CD4-positive, alpha-beta T cell (primary cell): ENCODE measurements at regions not wholly inside any gene's neighbourhood (a gene's known extent, or its start where the extent isn't known, plus 50 kb on each side); places are given as distances from the start of the nearest gene placed in this dataset.

ENCODE experiments used
- ATAC-seq: fragments of 200-7000 bp; cut with Tn5 transposase; one replicate; pipeline ENCODE4 v1.10.0; 2022; ENCODE audit warnings: mild to moderate bottlenecking; ENCODE audit not compliant: poor library complexity
- CTCF ChIA-PET: fragments of 350-600 bp; sonication (Branson Sonifier 250); formaldehyde crosslinking; loops from one replicate; lab custom pipeline; 2021; ENCODE audit warnings: antibody characterized with exemption, inconsistent platforms; lab: Charles Lee
- POLR2A ChIA-PET: fragments of 350-600 bp; sonication (Branson Sonifier 250); formaldehyde crosslinking; loops from one replicate; lab custom pipeline; 2021; ENCODE audit warnings: antibody characterized with exemption, inconsistent platforms; lab: Charles Lee
- DNase-seq, 14 experiments: peaks; one replicate each; pipeline ENCODE4 v3.0.0-alpha.2; 2013 to 2020; ENCODE audit warnings: mixed read lengths in 2 of 14
- H3K27ac ChIP-seq, 2 donors: one replicate each; pipeline versions ENCODE4 v1.5.1 to v1.7.0; 2013; ENCODE audit warnings: low read length in 2 of 2, low read depth in 1 of 2, mild to moderate bottlenecking in 1 of 2
- H3K27me3 ChIP-seq, 2 experiments: 1 replicate in 1 of 2; 2 replicates in 1 of 2; pipeline versions ENCODE4 v1.6.1 to v1.7.0; 2013; ENCODE audit warnings: low read length in 2 of 2, control low read depth in 1 of 2, mild to moderate bottlenecking in 1 of 2, moderate library complexity in 1 of 2; ENCODE audit not compliant: insufficient read depth in 2 of 2, control insufficient read depth in 1 of 2
- H3K36me3 ChIP-seq: one replicate; pipeline ENCODE4 v1.6.1; 2013; ENCODE audit warnings: low read length, control low read depth; ENCODE audit not compliant: insufficient read depth
- H3K4me1 ChIP-seq: one replicate; pipeline ENCODE4 v1.6.1; 2013; ENCODE audit warnings: low read length, control low read depth; ENCODE audit not compliant: insufficient read depth
- H3K4me3 ChIP-seq: one replicate; pipeline ENCODE4 v1.5.1; 2013; ENCODE audit warnings: mild to moderate bottlenecking, low read length, moderate library complexity
- H3K9me3 ChIP-seq, 2 experiments: 1 replicate in 1 of 2; 2 replicates in 1 of 2; pipeline versions ENCODE4 v1.6.1 to v1.7.0; 2013; ENCODE audit warnings: low read length in 2 of 2, mild to moderate bottlenecking in 2 of 2, control low read depth in 1 of 2, moderate library complexity in 1 of 2; ENCODE audit not compliant: control insufficient read depth in 1 of 2, insufficient read depth in 1 of 2
- H3K27ac Mint-ChIP-seq: one replicate; pipeline ENCODE4 v1.8.0; 2020; ENCODE audit warnings: mixed read lengths
- H3K27me3 Mint-ChIP-seq: one replicate; pipeline ENCODE4 v1.8.0; 2021; ENCODE audit warnings: mixed read lengths
- H3K36me3 Mint-ChIP-seq: one replicate; pipeline ENCODE4 v1.8.0; 2021; ENCODE audit warnings: low read depth, mixed read lengths
- H3K4me1 Mint-ChIP-seq: one replicate; pipeline ENCODE4 v1.8.0; 2021; ENCODE audit warnings: low read depth, mixed read lengths
- H3K4me3 Mint-ChIP-seq: one replicate; pipeline ENCODE4 v1.8.0; 2020; ENCODE audit warnings: mild to moderate bottlenecking, mixed read lengths
- H3K9me3 Mint-ChIP-seq: one replicate; pipeline ENCODE4 v1.8.0; 2020; ENCODE audit warnings: mixed read lengths
- intact Hi-C, 2 experiments: fragments of 100-400 bp; cut with DNase I in 1 of 2; cut with micrococcal nuclease in 1 of 2; formaldehyde crosslinking; loops; one replicate each; pipeline versions ENCODE4 v1.15.1 to v1.9.0; 2023 to 2025; cut with DNase I, micrococcal nuclease
- TF ChIP-seq, protein P1 (sequence below): fragments of 200-600 bp; IDR thresholded peaks from one replicate; pipeline ENCODE4 v1.8.0; 2022; ENCODE audit warnings: antibody characterized with exemption, mild to moderate bottlenecking

- H3K4me3 ChIP-seq, result no peak overlapping the region
- Mint-ChIP-seq H3K4me3 (no peak overlapping the region), H3K9me3 (no peaks in the 10 kb centered on the region), H3K27ac (no peak overlapping the region), H3K4me1 (no peaks in the 10 kb centered on the region), H3K36me3 (no peaks in the 10 kb centered on the region), H3K27me3 (no peaks in the 10 kb centered on the region)
- DNase-seq, result peak in 3 of 14 experiments; percentile 8 to 37 (median 10)
- no peaks in the 10 kb centered on the region for H3K36me3 ChIP-seq
- TF ChIP-seq, protein P1, sequence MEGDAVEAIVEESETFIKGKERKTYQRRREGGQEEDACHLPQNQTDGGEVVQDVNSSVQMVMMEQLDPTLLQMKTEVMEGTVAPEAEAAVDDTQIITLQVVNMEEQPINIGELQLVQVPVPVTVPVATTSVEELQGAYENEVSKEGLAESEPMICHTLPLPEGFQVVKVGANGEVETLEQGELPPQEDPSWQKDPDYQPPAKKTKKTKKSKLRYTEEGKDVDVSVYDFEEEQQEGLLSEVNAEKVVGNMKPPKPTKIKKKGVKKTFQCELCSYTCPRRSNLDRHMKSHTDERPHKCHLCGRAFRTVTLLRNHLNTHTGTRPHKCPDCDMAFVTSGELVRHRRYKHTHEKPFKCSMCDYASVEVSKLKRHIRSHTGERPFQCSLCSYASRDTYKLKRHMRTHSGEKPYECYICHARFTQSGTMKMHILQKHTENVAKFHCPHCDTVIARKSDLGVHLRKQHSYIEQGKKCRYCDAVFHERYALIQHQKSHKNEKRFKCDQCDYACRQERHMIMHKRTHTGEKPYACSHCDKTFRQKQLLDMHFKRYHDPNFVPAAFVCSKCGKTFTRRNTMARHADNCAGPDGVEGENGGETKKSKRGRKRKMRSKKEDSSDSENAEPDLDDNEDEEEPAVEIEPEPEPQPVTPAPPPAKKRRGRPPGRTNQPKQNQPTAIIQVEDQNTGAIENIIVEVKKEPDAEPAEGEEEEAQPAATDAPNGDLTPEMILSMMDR, result no peak
- H3K4me1 ChIP-seq, result no peaks in the 10 kb centered on the region
- peaks cover 0 to 5% of the 10 kb centered on the region in 2 experiments for H3K9me3 ChIP-seq
- intact Hi-C loops, result no loop called here
- no peaks in the 10 kb centered on the region for H3K27me3 ChIP-seq
- no peak for ATAC-seq
- ChIA-PET POLR2A (no interaction called here), CTCF (no interaction called here)
- no peak overlapping the region for H3K27ac ChIP-seq
Measured at GRCh38 chr12:107277855-107278254, 184.5 kb upstream of the CRY1 start.

DNA sequence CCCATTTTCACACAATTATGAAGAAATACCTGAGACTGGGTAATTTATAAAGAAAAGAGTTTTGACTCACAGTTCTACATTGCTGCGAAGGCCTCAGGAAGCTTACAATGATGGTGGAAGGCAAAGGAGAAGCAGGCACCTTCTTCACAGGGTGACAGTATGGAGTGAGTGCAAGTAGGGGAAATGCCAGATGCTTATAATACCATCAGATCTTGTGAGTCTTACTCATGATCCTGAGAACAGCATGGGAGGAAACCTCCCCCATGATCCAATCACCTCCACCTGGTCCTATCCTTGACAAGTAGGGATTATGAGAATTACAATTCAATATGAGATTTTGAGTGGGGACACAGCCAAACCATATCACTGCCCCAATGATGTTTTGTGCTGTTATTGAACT, 189.3 kb upstream of the CRY1 start:
- TF ChIP-seq, protein P1, result no peak
- H3K27me3 ChIP-seq, result no peaks in the 10 kb centered on the region
- H3K4me3 ChIP-seq, result no peak overlapping the region
- peaks cover 7% of the 10 kb centered on the region for H3K4me1 ChIP-seq
- Mint-ChIP-seq H3K36me3 (no peaks in the 10 kb centered on the region), H3K27me3 (no peaks in the 10 kb centered on the region), H3K27ac (no peak overlapping the region), H3K4me3 (no peak overlapping the region), H3K4me1 (peaks cover 4% of the 10 kb centered on the region), H3K9me3 (no peaks in the 10 kb centered on the region)
- H3K27ac ChIP-seq, result no peak overlapping the region
- ChIA-PET POLR2A (no interaction called here), CTCF (no interaction called here)
- ATAC-seq (no peak), DNase-seq (no peak)
- peaks cover 0 to 5% of the 10 kb centered on the region in 2 experiments for H3K9me3 ChIP-seq
- intact Hi-C loops, result no loop called here
- no peaks in the 10 kb centered on the region for H3K36me3 ChIP-seq

GRCh38 chr12:107283652-107284051, 190.3 kb upstream of the CRY1 start:
- intact Hi-C loops, result no loop called here
- ChIA-PET POLR2A (no interaction called here), CTCF (no interaction called here)
- H3K4me1 Mint-ChIP-seq, result peaks cover 9% of the 10 kb centered on the region
- TF ChIP-seq, protein P1, result no peak
- Histone ChIP-seq H3K9me3 (peaks cover 0 to 5% of the 10 kb centered on the region in 2 experiments), H3K27ac (no peak overlapping the region), H3K4me3 (no peak overlapping the region), H3K36me3 (no peaks in the 10 kb centered on the region), H3K27me3 (no peaks in the 10 kb centered on the region), H3K4me1 (peaks cover 15% of the 10 kb centered on the region)
- DNase-seq (no peak), ATAC-seq (no peak)
- no peaks in the 10 kb centered on the region for H3K36me3 Mint-ChIP-seq
- no peak overlapping the region for H3K4me3 Mint-ChIP-seq
- no peaks in the 10 kb centered on the region for H3K27me3 Mint-ChIP-seq
- H3K27ac Mint-ChIP-seq, result no peak overlapping the region
- H3K9me3 Mint-ChIP-seq, result no peaks in the 10 kb centered on the region
